Neural crest cell (in vitro differentiated cells): ENCODE measurements at regions not wholly inside any gene's neighbourhood (a gene's known extent, or its start where the extent isn't known, plus 50 kb on each side); places are given as distances from the start of the nearest gene placed in this dataset.

Experiments used
- DNase-seq: peaks from one replicate; pipeline ENCODE4 v3.0.0; 2021; ENCODE audit warnings: low read depth, mixed read lengths, low spot score
- H3K27ac Mint-ChIP-seq: one replicate; pipeline ENCODE4 v1.8.0; 2021; ENCODE audit warnings: mild to moderate bottlenecking, mixed read lengths; ENCODE audit not compliant: unreplicated experiment
- H3K27me3 Mint-ChIP-seq: 2 replicates; pipeline ENCODE4 v1.8.0; 2021; ENCODE audit warnings: low read depth, mild to moderate bottlenecking, mixed read lengths
- H3K36me3 Mint-ChIP-seq: 2 replicates; pipeline ENCODE4 v1.8.0; 2021; ENCODE audit warnings: low read depth, mild to moderate bottlenecking, mixed read lengths
- H3K4me1 Mint-ChIP-seq: 2 replicates; pipeline ENCODE4 v1.8.0; 2021; ENCODE audit warnings: mixed read lengths
- H3K4me3 Mint-ChIP-seq: one replicate; pipeline ENCODE4 v1.8.0; 2021; ENCODE audit warnings: mild to moderate bottlenecking, mixed read lengths
- H3K9me3 Mint-ChIP-seq: 2 replicates; pipeline ENCODE4 v1.8.0; 2021; ENCODE audit warnings: mixed read lengths
- TF ChIP-seq, protein P1 (sequence below): fragments of 200-600 bp; sonication (generic); conservative IDR thresholded peaks from 2 replicates; pipeline ENCODE4 v1.5.0; 2021; ENCODE audit warnings: antibody characterized with exemption, mild to moderate bottlenecking

DNA sequence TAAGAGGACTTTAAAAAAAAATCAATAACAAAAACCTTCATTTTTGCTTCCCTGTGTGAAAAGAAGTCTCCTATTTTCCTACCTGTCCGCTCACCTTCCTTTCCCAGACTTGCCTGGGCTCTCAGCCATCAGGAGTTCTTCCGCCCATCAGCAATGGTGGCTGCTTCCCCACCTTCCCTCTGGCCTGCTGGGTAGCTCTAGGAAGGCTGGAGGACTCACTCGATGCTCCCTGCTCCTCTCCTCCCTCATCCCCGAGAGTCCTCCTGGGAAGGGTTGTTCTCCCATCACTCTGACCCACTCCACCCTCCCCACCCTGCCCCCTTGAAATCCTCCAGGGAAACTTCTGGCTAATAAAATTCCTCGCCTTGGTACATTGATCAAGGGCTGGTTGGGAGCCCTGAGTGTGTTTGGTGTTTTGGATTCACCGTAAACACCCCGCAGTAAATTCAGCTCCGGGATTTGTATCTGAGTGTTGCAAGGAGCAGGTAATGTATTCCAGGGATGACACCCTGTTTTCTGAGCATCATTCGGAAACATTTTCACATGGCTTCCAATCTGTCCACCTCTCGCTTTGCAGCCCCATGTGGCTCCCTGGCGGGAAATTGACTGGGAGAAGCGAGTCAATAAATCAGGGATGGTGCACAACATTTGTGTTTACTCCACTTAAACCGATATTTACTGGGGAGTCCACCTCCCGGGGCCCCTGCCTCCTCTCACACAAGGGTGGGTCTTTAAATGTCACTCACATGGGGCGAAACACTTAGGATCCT, 126.4 kb upstream of the SDK1 start:
- no peak for DNase-seq
- Mint-ChIP-seq H3K27ac (no peak overlapping the region), H3K9me3 (peaks cover 4% of the 10 kb centered on the region), H3K36me3 (no peaks in the 10 kb centered on the region), H3K27me3 (no peaks in the 10 kb centered on the region), H3K4me3 (no peak overlapping the region), H3K4me1 (no peaks in the 10 kb centered on the region)
- TF ChIP-seq, protein P1, sequence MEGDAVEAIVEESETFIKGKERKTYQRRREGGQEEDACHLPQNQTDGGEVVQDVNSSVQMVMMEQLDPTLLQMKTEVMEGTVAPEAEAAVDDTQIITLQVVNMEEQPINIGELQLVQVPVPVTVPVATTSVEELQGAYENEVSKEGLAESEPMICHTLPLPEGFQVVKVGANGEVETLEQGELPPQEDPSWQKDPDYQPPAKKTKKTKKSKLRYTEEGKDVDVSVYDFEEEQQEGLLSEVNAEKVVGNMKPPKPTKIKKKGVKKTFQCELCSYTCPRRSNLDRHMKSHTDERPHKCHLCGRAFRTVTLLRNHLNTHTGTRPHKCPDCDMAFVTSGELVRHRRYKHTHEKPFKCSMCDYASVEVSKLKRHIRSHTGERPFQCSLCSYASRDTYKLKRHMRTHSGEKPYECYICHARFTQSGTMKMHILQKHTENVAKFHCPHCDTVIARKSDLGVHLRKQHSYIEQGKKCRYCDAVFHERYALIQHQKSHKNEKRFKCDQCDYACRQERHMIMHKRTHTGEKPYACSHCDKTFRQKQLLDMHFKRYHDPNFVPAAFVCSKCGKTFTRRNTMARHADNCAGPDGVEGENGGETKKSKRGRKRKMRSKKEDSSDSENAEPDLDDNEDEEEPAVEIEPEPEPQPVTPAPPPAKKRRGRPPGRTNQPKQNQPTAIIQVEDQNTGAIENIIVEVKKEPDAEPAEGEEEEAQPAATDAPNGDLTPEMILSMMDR, result no peak

DNA sequence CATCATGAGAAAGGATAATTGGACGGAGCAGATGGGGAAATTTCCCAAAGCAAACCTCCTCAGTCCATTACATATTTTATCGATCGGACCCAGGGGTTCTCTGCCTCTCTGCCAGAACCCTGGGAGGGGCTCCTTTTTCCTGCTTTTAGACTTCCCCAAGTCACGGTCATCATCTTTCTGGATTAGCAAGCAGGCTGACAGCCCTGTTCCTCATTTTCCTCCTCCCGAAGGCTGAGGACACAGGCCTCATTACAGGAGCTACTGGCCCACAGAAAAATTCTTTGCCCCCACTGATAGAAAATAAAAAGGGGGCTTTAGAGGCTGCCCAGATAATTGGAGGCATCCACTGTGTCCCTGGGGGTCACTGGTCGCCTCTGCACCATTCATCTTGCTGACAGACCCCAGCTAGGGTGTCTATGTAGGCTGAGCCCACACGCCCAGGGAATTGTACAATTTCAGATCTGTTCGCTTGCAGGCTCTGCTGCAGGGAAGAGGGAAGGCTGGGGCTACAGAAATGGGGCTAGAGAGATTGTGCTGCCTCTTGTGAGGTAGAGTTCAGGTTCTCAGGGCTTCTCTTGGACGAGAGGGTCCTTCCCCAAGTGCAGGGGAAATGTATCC, 125.7 kb upstream of the SDK1 start:
- Mint-ChIP-seq H3K27ac (no peak overlapping the region), H3K4me3 (no peak overlapping the region), H3K9me3 (peaks cover 4% of the 10 kb centered on the region), H3K27me3 (no peaks in the 10 kb centered on the region), H3K36me3 (no peaks in the 10 kb centered on the region), H3K4me1 (peaks cover under 1% of the 10 kb centered on the region)
- no peak for DNase-seq
- TF ChIP-seq, protein P1, result no peak

DNA sequence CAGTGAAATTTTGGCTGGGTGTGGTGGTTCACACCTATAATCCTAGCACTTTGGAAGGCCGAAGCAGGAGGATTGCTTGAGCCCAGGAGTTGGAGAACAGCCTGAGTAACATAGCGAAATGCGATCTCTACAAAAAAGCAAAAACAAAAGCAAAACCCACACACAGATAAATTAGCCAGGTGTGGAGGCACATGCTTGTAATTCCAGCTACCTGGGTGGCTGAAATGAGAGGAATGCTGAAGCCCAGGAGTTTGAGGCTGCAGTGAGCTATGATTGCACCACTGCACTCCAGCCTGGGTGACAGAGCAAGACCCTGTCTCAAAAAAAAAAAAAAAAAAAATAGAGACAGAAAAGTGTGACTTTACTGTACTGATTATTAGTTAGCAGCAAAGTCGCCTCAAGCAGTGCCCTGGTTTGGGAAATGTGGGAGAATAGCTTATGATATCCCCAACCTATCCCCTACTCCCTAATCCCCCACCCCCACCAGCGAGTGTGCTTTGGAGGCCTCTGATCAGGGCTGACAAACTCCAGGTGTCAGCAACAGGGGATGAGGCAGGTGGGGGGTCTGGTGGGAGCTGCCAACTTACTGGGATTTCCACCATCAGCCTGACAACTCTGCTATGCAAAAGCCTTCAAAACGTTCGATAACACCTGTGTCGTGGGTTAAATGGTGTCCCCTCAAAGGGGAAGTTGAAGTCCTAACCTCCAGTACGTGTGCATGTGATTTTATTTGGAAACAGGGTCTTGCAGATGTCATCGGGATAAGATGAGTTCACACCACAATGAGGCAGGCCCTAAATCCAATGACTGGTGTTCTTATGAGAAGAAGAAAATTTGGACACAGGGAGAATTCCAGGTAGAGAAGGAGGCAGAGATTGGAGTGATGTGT, 124.7 kb upstream of the SDK1 start:
- Mint-ChIP-seq H3K27ac (no peak overlapping the region), H3K4me1 (peaks cover 5% of the 10 kb centered on the region), H3K9me3 (peaks cover 4% of the 10 kb centered on the region), H3K36me3 (no peaks in the 10 kb centered on the region), H3K27me3 (no peaks in the 10 kb centered on the region), H3K4me3 (no peak overlapping the region)
- TF ChIP-seq, protein P1, result no peak
- DNase-seq, result no peak

DNA sequence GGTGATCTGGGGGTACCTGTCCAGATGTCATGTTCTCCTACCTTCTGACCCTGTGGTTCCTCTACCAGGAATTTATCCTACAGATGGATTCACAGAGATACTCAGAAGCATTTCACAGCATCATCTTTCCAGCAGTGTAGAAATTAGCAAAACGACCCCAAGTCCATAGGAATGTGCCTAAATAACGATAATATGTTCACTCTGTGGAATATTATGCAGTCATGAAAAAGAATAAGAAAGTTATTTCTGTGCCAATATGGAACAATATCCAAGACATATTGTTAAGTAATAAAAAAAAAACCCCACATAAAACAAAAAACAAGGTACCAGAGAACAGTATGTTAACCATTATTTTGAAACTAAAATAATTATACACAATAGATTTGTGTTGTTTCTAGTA, 123.8 kb upstream of the SDK1 start:
- no peak for DNase-seq
- Mint-ChIP-seq H3K9me3 (no peaks in the 10 kb centered on the region), H3K27ac (no peak overlapping the region), H3K27me3 (no peaks in the 10 kb centered on the region), H3K4me1 (peaks cover 5% of the 10 kb centered on the region), H3K4me3 (no peak overlapping the region), H3K36me3 (no peaks in the 10 kb centered on the region)
- TF ChIP-seq, protein P1, result no peak

DNA sequence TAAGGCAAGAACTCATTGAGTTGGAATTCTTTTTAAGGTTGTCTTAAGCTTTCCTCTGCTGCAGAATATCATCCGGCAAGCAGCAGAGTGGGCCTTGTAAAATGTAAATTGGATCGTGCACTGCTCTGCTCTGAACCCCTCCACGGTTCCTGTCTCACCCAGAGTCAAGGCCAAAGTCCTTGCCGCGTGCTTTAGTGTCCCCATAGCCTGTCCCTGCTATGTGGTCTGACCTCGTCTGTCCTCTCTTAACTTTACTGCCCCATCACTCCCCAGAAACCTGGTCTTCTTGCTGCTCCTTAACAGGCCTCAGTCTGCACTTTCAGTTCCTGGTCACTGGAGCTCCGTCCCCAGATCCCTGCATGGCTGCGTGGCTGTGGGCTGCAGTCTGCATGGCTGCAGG, 121.6 kb upstream of the SDK1 start:
- Mint-ChIP-seq H3K27ac (no peak overlapping the region), H3K36me3 (no peaks in the 10 kb centered on the region), H3K4me1 (peaks cover 5% of the 10 kb centered on the region), H3K4me3 (no peak overlapping the region), H3K27me3 (no peaks in the 10 kb centered on the region), H3K9me3 (no peaks in the 10 kb centered on the region)
- DNase-seq, result no peak
- TF ChIP-seq, protein P1, result no peak
